Kidney epithelial cell (primary cell): ENCODE measurements at regions not wholly inside any gene's neighbourhood (a gene's known extent, or its start where the extent isn't known, plus 50 kb on each side); places are given as distances from the start of the nearest gene placed in this dataset.

Source experiments
- DNase-seq: peaks from one replicate; pipeline ENCODE4 v3.0.0-alpha.2; 2010; ENCODE audit warnings: low read depth
- H3K27me3 ChIP-seq: 2 replicates; pipeline ENCODE4 v1.6.0; 2011; ENCODE audit warnings: low read length; ENCODE audit not compliant: control insufficient read depth, insufficient read depth
- H3K36me3 ChIP-seq: 2 replicates; pipeline ENCODE4 v1.5.1; 2011; ENCODE audit warnings: low read length; ENCODE audit not compliant: control insufficient read depth, insufficient read depth
- H3K4me3 ChIP-seq: 2 replicates; pipeline ENCODE4 v1.5.1; 2011; ENCODE audit warnings: low read depth, mild to moderate bottlenecking, control low read depth, low read length
- CTCF ChIP-seq: IDR thresholded peaks from 2 replicates; pipeline ENCODE4 v1.5.1; 2011; ENCODE audit warnings: mild to moderate bottlenecking, moderate library complexity, low read length, control low read depth, inconsistent platforms; ENCODE audit not compliant: insufficient read depth, poor library complexity, severe bottlenecking

- Histone ChIP-seq H3K36me3 (no peaks in the 10 kb centered on the region), H3K27me3 (no peaks in the 10 kb centered on the region), H3K4me3 (no peak overlapping the region)
- TF ChIP-seq CTCF, result no peak
- no peak for DNase-seq
Observed at GRCh38 chr10:3848775-3849635, 64.0 kb upstream of the KLF6 start.

GRCh38 chr10:3848005-3848774, 63.2 kb upstream of the KLF6 start:
- no peak for DNase-seq
- H3K4me3 ChIP-seq, result no peak overlapping the region
- no peak for TF ChIP-seq CTCF
- H3K36me3 ChIP-seq, result no peaks in the 10 kb centered on the region
- no peaks in the 10 kb centered on the region for H3K27me3 ChIP-seq

- Histone ChIP-seq H3K27me3 (no peaks in the 10 kb centered on the region), H3K4me3 (no peak overlapping the region), H3K36me3 (no peaks in the 10 kb centered on the region)
- no peak for DNase-seq
- no peak for TF ChIP-seq CTCF
Observed at GRCh38 chr10:3846736-3847135, 61.7 kb upstream of the KLF6 start.

- Histone ChIP-seq H3K36me3 (no peaks in the 10 kb centered on the region), H3K27me3 (no peaks in the 10 kb centered on the region), H3K4me3 (no peak overlapping the region)
- no peak for DNase-seq
- no peak for TF ChIP-seq CTCF
Observed at GRCh38 chr10:3844491-3845025, 59.5 kb upstream of the KLF6 start.

GRCh38 chr10:3838460-3839437, 53.7 kb upstream of the KLF6 start:
- Histone ChIP-seq H3K27me3 (no peaks in the 10 kb centered on the region), H3K4me3 (no peak overlapping the region), H3K36me3 (no peaks in the 10 kb centered on the region)
- no peak for DNase-seq
- TF ChIP-seq CTCF, result no peak
